ENCODE measurements at regions not wholly inside any gene's neighbourhood (a gene's known extent, or its start where the extent isn't known, plus 50 kb on each side); places are given as distances from the start of the nearest gene placed in this dataset.
A peak's percentile ranks its signal among the peaks of the same experiment; 100 is the strongest.

- no peak overlapping the region for H3K4me3 ChIP-seq (replicated peaks; ENCODE audit: low read depth, low read length)
- TF ChIP-seq CTCF (IDR thresholded peaks at IDR 0.05; ENCODE audit: low read length, missing control alignments): no peak
- no peak for DNase-seq (ENCODE audit: low read depth)
Observed at GRCh38 chr5:125814119-125814518, 609.1 kb upstream of the GRAMD2B start.

GRCh38 chr5:125823572-125823971 is 599.6 kb upstream of the GRAMD2B start:
- no peak for TF ChIP-seq CTCF (IDR thresholded peaks at IDR 0.05; ENCODE audit: low read length, missing control alignments)
- H3K4me3 ChIP-seq (replicated peaks; ENCODE audit: low read depth, low read length): no peak overlapping the region
- peak; percentile 3 for DNase-seq (ENCODE audit: low read depth)

- DNase-seq (ENCODE audit: low read depth): no peak
- no peak overlapping the region for H3K4me3 ChIP-seq (replicated peaks; ENCODE audit: low read depth, low read length)
- peak; percentile 9 for TF ChIP-seq CTCF (IDR thresholded peaks at IDR 0.05; ENCODE audit: low read length, missing control alignments)
Observed at GRCh38 chr5:125826214-125826613, 597.0 kb upstream of the GRAMD2B start.

GRCh38 chr5:125829349-125829748 is 593.9 kb upstream of the GRAMD2B start:
- no peak overlapping the region for H3K4me3 ChIP-seq (replicated peaks; ENCODE audit: low read depth, low read length)
- TF ChIP-seq CTCF (IDR thresholded peaks at IDR 0.05; ENCODE audit: low read length, missing control alignments): no peak
- no peak for DNase-seq (ENCODE audit: low read depth)

- DNase-seq (ENCODE audit: low read depth): no peak
- H3K4me3 ChIP-seq (replicated peaks; ENCODE audit: low read depth, low read length): no peak overlapping the region
- no peak for TF ChIP-seq CTCF (IDR thresholded peaks at IDR 0.05; ENCODE audit: low read length, missing control alignments)
Observed at GRCh38 chr5:125833398-125833797, 589.8 kb upstream of the GRAMD2B start.

- H3K4me3 ChIP-seq (replicated peaks; ENCODE audit: low read depth, low read length): no peak overlapping the region
- no peak for DNase-seq (ENCODE audit: low read depth)
- no peak for TF ChIP-seq CTCF (IDR thresholded peaks at IDR 0.05; ENCODE audit: low read length, missing control alignments)
Observed at GRCh38 chr5:125834438-125835115, 588.6 kb upstream of the GRAMD2B start.
